HG03378 (cell line): ENCODE measurements at regions not wholly inside any gene's neighbourhood (a gene's known extent, or its start where the extent isn't known, plus 50 kb on each side); places are given as distances from the start of the nearest gene placed in this dataset.
"Not testable (repeated sequence)": the region's sequence is repeated elsewhere in the genome, so short reads cannot be mapped to it uniquely, and the experiment has no call there.

ENCODE experiments used
- ATAC-seq: cut with Tn5 transposase; IDR thresholded peaks from one replicate; pipeline ENCODE4 v1.9.1; 2021; ENCODE audit warnings: mild to moderate bottlenecking, moderate library complexity; ENCODE audit not compliant: unreplicated experiment

- not testable (repeated sequence) for ATAC-seq
Measured at GRCh38 chr18:44362213-44362612, 318.5 kb upstream of the SETBP1 start.

GRCh38 chr18:44370861-44371260, 309.8 kb upstream of the SETBP1 start:
- ATAC-seq, result no peak

- no peak for ATAC-seq
Measured at GRCh38 chr18:44374966-44375365, 305.7 kb upstream of the SETBP1 start.

- ATAC-seq, result no peak
Measured at GRCh38 chr18:44386401-44386800, 294.3 kb upstream of the SETBP1 start.

GRCh38 chr18:44388329-44388728, 292.4 kb upstream of the SETBP1 start:
- ATAC-seq, result no peak

GRCh38 chr18:44392933-44393332, 287.8 kb upstream of the SETBP1 start:
- ATAC-seq, result no peak

- ATAC-seq, result no peak
Measured at GRCh38 chr18:44393406-44393805, 287.3 kb upstream of the SETBP1 start.

- no peak for ATAC-seq
Measured at GRCh38 chr18:44396550-44396949, 284.1 kb upstream of the SETBP1 start.

- no peak for ATAC-seq
Measured at GRCh38 chr18:44409071-44409470, 271.6 kb upstream of the SETBP1 start.

- no peak for ATAC-seq
Measured at GRCh38 chr18:44409515-44409914, 271.2 kb upstream of the SETBP1 start.

GRCh38 chr18:44410740-44411139, 269.9 kb upstream of the SETBP1 start:
- no peak for ATAC-seq

- no peak for ATAC-seq
Measured at GRCh38 chr18:44411262-44411905, 269.3 kb upstream of the SETBP1 start.

- ATAC-seq, result no peak
Measured at GRCh38 chr18:44411976-44412375, 268.7 kb upstream of the SETBP1 start.

GRCh38 chr18:44423814-44424644, 256.7 kb upstream of the SETBP1 start:
- ATAC-seq, result no peak

GRCh38 chr18:44424645-44425035, 256.0 kb upstream of the SETBP1 start:
- ATAC-seq, result no peak

- ATAC-seq, result no peak
Measured at GRCh38 chr18:44425161-44425560, 255.5 kb upstream of the SETBP1 start.

GRCh38 chr18:44437603-44438002, 243.1 kb upstream of the SETBP1 start:
- ATAC-seq, result no peak

- ATAC-seq, result no peak
Measured at GRCh38 chr18:44450226-44450625, 230.5 kb upstream of the SETBP1 start.

- ATAC-seq, result no peak
Measured at GRCh38 chr18:44452346-44452745, 228.3 kb upstream of the SETBP1 start.

- no peak for ATAC-seq
Measured at GRCh38 chr18:44453505-44453904, 227.2 kb upstream of the SETBP1 start.

- ATAC-seq, result no peak
Measured at GRCh38 chr18:44458777-44459176, 221.9 kb upstream of the SETBP1 start.

- no peak for ATAC-seq
Measured at GRCh38 chr18:44464398-44465180, 216.1 kb upstream of the SETBP1 start.
